SW 1271 (cell line): ENCODE measurements at regions not wholly inside any gene's neighbourhood (a gene's known extent, or its start where the extent isn't known, plus 50 kb on each side); places are given as distances from the start of the nearest gene placed in this dataset.
"Not testable (repeated sequence)": the region's sequence is repeated elsewhere in the genome, so short reads cannot be mapped to it uniquely, and the experiment has no call there.

Experiments
- DNase-seq, 2 experiments: peaks; one replicate each; lab custom pipeline; 2025; lab: John Stamatoyannopoulos, UW

DNA sequence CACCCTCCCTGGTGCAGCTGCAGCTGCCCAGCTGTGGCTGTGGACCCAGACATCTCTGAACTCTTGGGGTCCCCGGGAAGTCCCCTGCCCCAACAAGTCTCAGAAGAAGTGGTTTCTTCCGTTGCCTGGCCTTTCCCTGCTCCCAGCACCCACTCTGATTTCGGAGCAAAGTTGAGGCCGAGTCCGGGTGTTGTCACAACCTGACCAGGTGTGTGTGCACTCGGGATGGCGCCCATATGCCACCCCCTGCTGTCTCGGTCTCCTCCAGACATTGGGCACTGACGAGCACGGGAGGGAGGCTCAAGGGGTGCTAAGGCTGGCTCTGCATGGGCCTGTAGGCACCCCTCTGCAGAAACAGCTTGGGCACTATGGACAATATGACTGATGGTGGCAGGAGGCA is 1055.3 kb downstream of the REEP3 start:
- DNase-seq = no peak

- DNase-seq = not testable (repeated sequence)
These were observed 1057.6 kb downstream of the REEP3 start for GRCh38 chr10:64578757-64579156.

DNA sequence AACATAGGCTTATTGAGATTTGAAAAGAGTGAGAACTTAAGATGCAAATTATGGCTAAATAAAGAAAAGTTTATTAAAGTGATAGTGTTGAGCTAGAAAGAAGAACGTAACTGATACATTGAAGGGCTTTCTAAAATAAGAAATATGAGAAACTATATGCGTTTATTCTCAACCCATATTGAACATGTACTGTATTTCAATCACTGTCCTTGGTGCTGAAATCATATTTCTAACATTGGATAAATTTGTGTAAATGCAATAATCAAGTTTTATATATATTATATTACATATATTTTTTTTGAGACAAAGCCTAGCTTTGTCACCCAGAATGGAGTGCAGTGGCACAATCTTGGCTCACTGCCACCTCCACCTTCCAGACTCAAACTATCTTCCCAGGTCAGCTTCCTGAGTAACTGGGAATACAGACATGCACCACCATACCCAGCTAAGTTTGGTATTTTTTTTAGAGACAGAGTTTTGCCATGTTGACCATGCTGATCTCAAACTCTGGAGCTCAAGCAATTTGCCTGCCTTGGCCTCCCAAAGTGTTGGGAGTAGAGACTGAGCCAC is 1065.8 kb downstream of the REEP3 start:
- no peak for DNase-seq

DNA sequence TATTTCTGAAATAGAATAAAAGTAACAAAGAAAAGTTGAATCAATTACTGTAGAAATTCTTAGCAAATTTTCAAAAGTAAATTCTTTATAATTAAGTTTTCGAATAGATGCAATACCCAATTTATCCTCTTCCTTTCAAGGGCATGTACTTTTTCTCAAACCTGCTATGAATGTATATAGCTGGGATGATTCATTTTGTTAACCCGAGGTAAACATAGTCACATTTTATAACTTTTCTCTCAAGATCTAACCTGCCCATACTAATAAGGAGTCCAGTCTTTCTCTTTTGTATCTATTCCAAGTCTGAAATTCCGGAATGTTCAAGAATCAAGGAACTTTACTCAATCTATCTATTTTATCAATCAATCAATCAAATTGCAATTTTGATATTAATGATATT is 1072.9 kb downstream of the REEP3 start:
- DNase-seq = no peak

- DNase-seq = no peak
These were observed 1077.4 kb downstream of the REEP3 start for GRCh38 chr10:64598600-64598999.

DNA sequence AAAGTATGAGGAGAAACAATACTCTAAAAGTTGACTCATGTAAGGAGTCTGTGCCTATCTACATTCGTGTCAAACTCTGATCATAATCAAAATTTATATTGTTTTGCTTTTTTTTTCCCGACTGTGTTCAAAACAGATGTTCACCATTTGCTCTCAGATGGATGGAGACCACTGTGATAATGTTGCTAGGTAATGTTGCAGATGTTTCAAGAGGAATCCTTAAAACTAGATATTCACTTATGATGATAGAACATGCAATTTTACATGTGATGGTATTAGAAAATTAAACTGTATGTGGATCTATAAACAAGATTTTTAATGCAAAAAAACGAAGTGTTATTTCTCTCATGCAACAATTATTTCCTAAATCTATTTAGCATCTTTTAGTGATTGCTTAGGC is 1080.1 kb downstream of the REEP3 start:
- no peak for DNase-seq

GRCh38 chr10:64617085-64617484 is 1095.9 kb downstream of the REEP3 start:
- no peak for DNase-seq

DNA sequence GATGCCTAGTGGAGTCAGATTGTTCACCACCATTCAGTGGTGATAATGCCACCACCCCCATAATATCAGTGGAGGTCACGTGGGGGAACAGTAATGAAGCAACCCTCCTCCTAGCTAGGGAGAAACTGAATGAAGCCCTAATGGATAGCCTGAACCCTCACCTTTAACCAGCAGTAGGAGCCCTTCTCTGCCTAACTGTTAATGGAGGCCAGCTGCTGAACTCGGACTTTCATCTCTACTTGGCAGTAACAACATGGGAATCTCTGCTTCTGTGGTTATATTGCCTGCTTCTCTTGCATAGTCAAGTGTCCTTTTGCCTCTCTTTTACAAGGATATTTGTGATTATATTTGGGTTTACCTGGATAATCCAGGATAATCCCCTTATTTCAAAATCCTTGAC is 1097.9 kb downstream of the REEP3 start:
- no peak for DNase-seq

DNA sequence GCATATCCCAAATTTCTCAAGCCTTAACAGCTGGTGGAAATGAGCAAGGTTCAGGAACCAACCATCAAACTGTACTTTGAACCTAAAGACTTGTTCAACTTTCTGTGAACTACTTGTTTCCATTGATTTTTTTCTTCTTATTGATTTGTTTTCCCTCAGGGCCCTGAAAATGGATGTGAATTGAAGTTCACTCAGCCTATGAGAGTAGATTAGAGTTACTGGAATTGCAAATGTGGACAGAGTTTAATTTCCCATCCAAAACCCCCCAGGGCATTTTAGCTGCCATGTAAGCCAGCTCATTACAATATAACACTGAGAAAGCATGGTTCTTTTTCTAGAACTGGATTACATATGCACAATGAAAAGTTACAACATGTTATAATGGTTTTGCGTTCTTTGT is 1105.7 kb downstream of the REEP3 start:
- DNase-seq = no peak

GRCh38 chr10:64630534-64630933 is 1109.3 kb downstream of the REEP3 start:
- DNase-seq = no peak

GRCh38 chr10:64635906-64636305 is 1114.7 kb downstream of the REEP3 start:
- no peak for DNase-seq

- DNase-seq = no peak
These were observed 1115.3 kb downstream of the REEP3 start for GRCh38 chr10:64636461-64636860.

GRCh38 chr10:64637939-64638338 is 1116.7 kb downstream of the REEP3 start:
- DNase-seq = no peak

DNA sequence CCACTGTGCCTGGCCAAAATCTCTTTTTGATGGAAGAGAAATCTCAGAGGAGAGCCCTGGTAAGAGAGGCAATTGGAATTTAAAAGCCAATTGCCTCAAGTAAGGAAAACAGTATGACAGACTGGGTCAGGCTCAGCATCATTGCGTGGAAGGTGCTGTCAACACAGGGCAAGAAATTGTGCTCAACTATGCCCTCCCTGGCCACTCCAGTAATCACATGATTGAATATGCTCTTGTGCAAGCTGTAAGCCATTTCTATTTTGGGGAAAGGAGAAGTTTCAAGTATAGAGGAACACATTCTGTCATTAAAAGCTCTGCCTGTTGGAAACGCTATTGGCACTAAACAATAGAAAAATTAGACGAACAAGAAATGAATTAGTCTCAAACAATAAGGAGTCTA is 1127.7 kb downstream of the REEP3 start:
- DNase-seq = peak in 1 of 2 experiments; percentile 3

DNA sequence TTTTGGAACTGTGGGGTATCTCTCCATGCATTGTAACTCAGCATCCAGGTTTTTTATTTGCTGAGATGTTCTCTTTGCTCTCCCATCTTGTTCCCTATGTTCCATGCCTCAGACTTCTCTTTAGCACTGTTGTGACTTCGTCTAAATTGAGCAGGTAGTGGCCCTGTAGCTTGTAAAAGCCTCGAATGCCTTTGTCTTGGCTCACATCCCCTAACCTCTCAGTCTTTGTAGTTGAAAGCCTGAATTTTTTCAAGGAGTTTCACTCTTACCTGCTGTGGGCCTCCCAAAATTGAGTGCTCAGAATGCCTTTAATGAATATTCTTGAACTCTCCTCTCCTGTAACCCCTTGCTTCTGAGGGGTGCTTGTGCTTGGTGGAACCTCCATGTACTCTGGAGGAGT is 1137.3 kb downstream of the REEP3 start:
- DNase-seq = no peak

GRCh38 chr10:64659311-64659710 is 1138.1 kb downstream of the REEP3 start:
- no peak for DNase-seq

- DNase-seq = no peak
These were observed 1160.8 kb downstream of the REEP3 start for GRCh38 chr10:64682043-64682442.

- DNase-seq = no peak
These were observed 1169.0 kb downstream of the REEP3 start for GRCh38 chr10:64690194-64690593.

DNA sequence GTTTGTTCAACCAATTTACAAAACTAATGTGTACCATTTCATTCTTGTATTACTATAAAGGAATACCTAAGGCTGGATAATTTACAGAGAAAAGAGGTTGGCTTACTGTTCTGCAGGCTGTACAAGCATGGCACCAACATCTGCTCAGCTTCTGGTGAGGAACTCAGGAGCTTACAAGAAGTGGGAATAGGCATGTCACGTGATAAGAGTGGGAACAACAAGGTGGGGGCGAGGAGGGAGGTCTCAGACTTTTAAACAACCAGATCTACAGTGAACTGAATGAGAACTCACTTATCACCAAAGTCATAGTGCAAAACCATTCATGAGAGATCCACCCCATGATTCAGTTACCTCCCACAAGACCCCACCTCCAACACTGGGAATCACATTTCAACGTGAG is 1178.0 kb downstream of the REEP3 start:
- no peak for DNase-seq

GRCh38 chr10:64702086-64702485 is 1180.9 kb downstream of the REEP3 start:
- DNase-seq = not testable (repeated sequence)

GRCh38 chr10:64708884-64709681 is 1187.9 kb downstream of the REEP3 start:
- no peak for DNase-seq

- no peak for DNase-seq
These were observed 1205.3 kb downstream of the REEP3 start for GRCh38 chr10:64726466-64726865.

DNA sequence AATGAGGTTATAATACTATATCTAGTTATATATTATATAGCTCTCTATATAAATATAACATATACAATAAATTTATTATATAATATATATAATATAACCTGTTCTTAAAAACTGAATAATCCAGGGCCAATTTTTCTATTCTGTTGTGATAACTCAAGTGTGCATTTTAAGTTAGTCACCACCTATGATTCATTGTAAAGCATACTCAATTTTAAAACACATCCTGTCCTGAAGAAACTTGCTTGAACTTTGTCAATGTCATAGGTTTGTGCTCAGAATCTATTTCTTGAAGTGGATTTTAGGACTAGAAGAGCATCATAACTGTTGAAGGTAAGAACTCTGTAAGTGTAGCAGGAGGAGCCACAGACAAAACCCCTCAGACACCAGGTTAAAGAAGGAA is 1209.8 kb downstream of the REEP3 start:
- no peak for DNase-seq
